GM23248 (cell line): ENCODE measurements at regions not wholly inside any gene's neighbourhood (a gene's known extent, or its start where the extent isn't known, plus 50 kb on each side); places are given as distances from the start of the nearest gene placed in this dataset.

ENCODE experiments used
- EZH2 ChIP-seq: fragments of 200-600 bp; sonication (generic); IDR thresholded peaks from 2 replicates; pipeline ENCODE4 v1.6.1; 2018; ENCODE audit warnings: antibody characterized with exemption, mild to moderate bottlenecking; ENCODE audit not compliant: insufficient read depth, poor library complexity, severe bottlenecking
- EZH2phosphoT487 ChIP-seq: fragments of 200-600 bp; sonication (generic); IDR thresholded peaks from 2 replicates; pipeline ENCODE4 v1.6.1; 2018; ENCODE audit warnings: antibody characterized with exemption, moderate library complexity, mild to moderate bottlenecking, low read depth; ENCODE audit not compliant: insufficient read depth

- no peak for TF ChIP-seq EZH2
- TF ChIP-seq EZH2phosphoT487, result no peak
Observed at GRCh38 chr10:106053061-106053460, 1111.4 kb downstream of the SORCS1 start.
